ENCODE measurements at regions not wholly inside any gene's neighbourhood (a gene's known extent, or its start where the extent isn't known, plus 50 kb on each side); places are given as distances from the start of the nearest gene placed in this dataset.

GRCh38 chr12:60921541-60921940, 1325.7 kb downstream of the SLC16A7 start:
- Mint-ChIP-seq H3K27me3 (no peaks in the 10 kb centered on the region), H3K27ac (no peak overlapping the region), H3K9me3 (peaks cover 0 to 17% (median 0%) of the 10 kb centered on the region in 11 donors), H3K36me3 (no peaks in the 10 kb centered on the region), H3K4me3 (no peak overlapping the region), H3K4me1 (no peaks in the 10 kb centered on the region)
- Histone ChIP-seq H3K27ac (ENCODE audit: low read depth, low read length) (no peak overlapping the region), H3K4me3 (ENCODE audit: low read length) (no peak overlapping the region), H3K9me3 (ENCODE audit: control insufficient read depth in 2 of 3, low read length in 3 of 3) (no peaks in the 10 kb centered on the region), H3K36me3 (ENCODE audit: control insufficient read depth in 2 of 3, insufficient read depth in 3 of 3, low read length in 3 of 3) (no peaks in the 10 kb centered on the region), H3K4me1 (ENCODE audit: control insufficient read depth in 2 of 2, insufficient read depth in 2 of 2, low read length in 2 of 2) (no peaks in the 10 kb centered on the region), H3K27me3 (ENCODE audit: control insufficient read depth in 2 of 2, insufficient read depth in 2 of 2, low read length in 2 of 2) (no peaks in the 10 kb centered on the region)
- ChIA-PET POLR2A (no interaction called here), CTCF (no interaction called here)
- DNase-seq (no peak), ATAC-seq (no peak)
- intact Hi-C loops (cut with micrococcal nuclease), result no loop called here

- intact Hi-C loops (cut with micrococcal nuclease), result no loop called here
- Mint-ChIP-seq H3K9me3 (peaks cover 0 to 16% (median 3%) of the 10 kb centered on the region in 11 donors), H3K27ac (no peak overlapping the region), H3K27me3 (no peaks in the 10 kb centered on the region), H3K4me3 (no peak overlapping the region), H3K4me1 (no peaks in the 10 kb centered on the region), H3K36me3 (no peaks in the 10 kb centered on the region)
- no peak overlapping the region for H3K27ac ChIP-seq (ENCODE audit: low read depth, low read length)
- ChIA-PET CTCF (no interaction called here), POLR2A (no interaction called here)
- no peak overlapping the region for H3K4me3 ChIP-seq (ENCODE audit: low read length)
- no peaks in the 10 kb centered on the region for H3K27me3 ChIP-seq (ENCODE audit: control insufficient read depth in 2 of 2, insufficient read depth in 2 of 2, low read length in 2 of 2)
- no peaks in the 10 kb centered on the region for H3K9me3 ChIP-seq (ENCODE audit: control insufficient read depth in 2 of 3, low read length in 3 of 3)
- no peaks in the 10 kb centered on the region for H3K36me3 ChIP-seq (ENCODE audit: control insufficient read depth in 2 of 3, insufficient read depth in 3 of 3, low read length in 3 of 3)
- ATAC-seq (no peak), DNase-seq (no peak)
- H3K4me1 ChIP-seq (ENCODE audit: control insufficient read depth in 2 of 2, insufficient read depth in 2 of 2, low read length in 2 of 2), result no peaks in the 10 kb centered on the region
These were observed 1330.4 kb downstream of the SLC16A7 start for GRCh38 chr12:60926256-60926655.

GRCh38 chr12:60930151-60930550, 1330.1 kb upstream of the USP15 start:
- intact Hi-C loops (cut with micrococcal nuclease), result no loop called here
- H3K36me3 ChIP-seq (ENCODE audit: control insufficient read depth in 2 of 3, insufficient read depth in 3 of 3, low read length in 3 of 3), result no peaks in the 10 kb centered on the region
- no peaks in the 10 kb centered on the region for H3K36me3 Mint-ChIP-seq
- ChIA-PET CTCF (no interaction called here), POLR2A (no interaction called here)
- no peaks in the 10 kb centered on the region for H3K4me1 Mint-ChIP-seq
- peaks cover 0 to 2% (median 0%) of the 10 kb centered on the region in 3 experiments for H3K9me3 ChIP-seq (ENCODE audit: control insufficient read depth in 2 of 3, low read length in 3 of 3)
- no peak for DNase-seq
- H3K4me3 Mint-ChIP-seq, result no peak overlapping the region
- H3K4me3 ChIP-seq (ENCODE audit: low read length), result no peak overlapping the region
- no peak overlapping the region for H3K27ac Mint-ChIP-seq
- H3K4me1 ChIP-seq (ENCODE audit: control insufficient read depth in 2 of 2, insufficient read depth in 2 of 2, low read length in 2 of 2), result no peaks in the 10 kb centered on the region
- H3K27me3 Mint-ChIP-seq, result no peaks in the 10 kb centered on the region
- no peaks in the 10 kb centered on the region for H3K27me3 ChIP-seq (ENCODE audit: control insufficient read depth in 2 of 2, insufficient read depth in 2 of 2, low read length in 2 of 2)
- ATAC-seq, result no peak
- no peak overlapping the region for H3K27ac ChIP-seq (ENCODE audit: low read depth, low read length)
- H3K9me3 Mint-ChIP-seq, result peaks cover 1 to 29% (median 8%) of the 10 kb centered on the region in 11 donors

GRCh38 chr12:60935981-60936761, 1324.0 kb upstream of the USP15 start:
- CTCF ChIA-PET, result no interaction called here

GRCh38 chr12:60947533-60947932, 1312.7 kb upstream of the USP15 start:
- Histone ChIP-seq H3K9me3 (ENCODE audit: control insufficient read depth in 2 of 3, low read length in 3 of 3) (no peaks in the 10 kb centered on the region), H3K4me3 (ENCODE audit: low read length) (no peak overlapping the region), H3K36me3 (ENCODE audit: control insufficient read depth in 2 of 3, insufficient read depth in 3 of 3, low read length in 3 of 3) (no peaks in the 10 kb centered on the region), H3K27ac (ENCODE audit: low read depth, low read length) (no peak overlapping the region), H3K27me3 (ENCODE audit: control insufficient read depth in 2 of 2, insufficient read depth in 2 of 2, low read length in 2 of 2) (no peaks in the 10 kb centered on the region), H3K4me1 (ENCODE audit: control insufficient read depth in 2 of 2, insufficient read depth in 2 of 2, low read length in 2 of 2) (no peaks in the 10 kb centered on the region)
- Mint-ChIP-seq H3K4me3 (no peak overlapping the region), H3K27me3 (no peaks in the 10 kb centered on the region), H3K36me3 (no peaks in the 10 kb centered on the region), H3K4me1 (no peaks in the 10 kb centered on the region), H3K9me3 (peaks cover 0 to 8% (median 2%) of the 10 kb centered on the region in 11 donors), H3K27ac (no peak overlapping the region)
- ATAC-seq (no peak), DNase-seq (no peak)
- ChIA-PET POLR2A (no interaction called here), CTCF (no interaction called here)
- intact Hi-C loops (cut with micrococcal nuclease), result no loop called here

More at GRCh38 chr12:60935981-60936761, 1324.0 kb upstream of the USP15 start:
- H3K27me3 Mint-ChIP-seq, result no peaks in the 10 kb centered on the region
- H3K36me3 Mint-ChIP-seq, result no peaks in the 10 kb centered on the region
- no peaks in the 10 kb centered on the region for H3K4me1 Mint-ChIP-seq
- no peak for ATAC-seq
- H3K27ac Mint-ChIP-seq, result no peak overlapping the region
- no peak overlapping the region for H3K4me3 Mint-ChIP-seq
- peaks cover 2 to 40% (median 11%) of the 10 kb centered on the region in 11 donors for H3K9me3 Mint-ChIP-seq
- Histone ChIP-seq H3K36me3 (ENCODE audit: control insufficient read depth in 2 of 3, insufficient read depth in 3 of 3, low read length in 3 of 3) (no peaks in the 10 kb centered on the region), H3K27ac (ENCODE audit: low read depth, low read length) (no peak overlapping the region), H3K4me1 (ENCODE audit: control insufficient read depth in 2 of 2, insufficient read depth in 2 of 2, low read length in 2 of 2) (no peaks in the 10 kb centered on the region), H3K27me3 (ENCODE audit: control insufficient read depth in 2 of 2, insufficient read depth in 2 of 2, low read length in 2 of 2) (no peaks in the 10 kb centered on the region), H3K4me3 (ENCODE audit: low read length) (no peak overlapping the region), H3K9me3 (ENCODE audit: control insufficient read depth in 2 of 3, low read length in 3 of 3) (peaks cover 0 to 8% (median 0%) of the 10 kb centered on the region in 3 experiments)
- DNase-seq, result no peak
- POLR2A ChIA-PET, result no interaction called here
- intact Hi-C loops (cut with micrococcal nuclease), result no loop called here

GRCh38 chr12:60967128-60967527, 1293.1 kb upstream of the USP15 start:
- intact Hi-C loops (cut with micrococcal nuclease), result no loop called here
- no peaks in the 10 kb centered on the region for H3K36me3 ChIP-seq (ENCODE audit: control insufficient read depth in 2 of 3, insufficient read depth in 3 of 3, low read length in 3 of 3)
- no peaks in the 10 kb centered on the region for H3K9me3 ChIP-seq (ENCODE audit: control insufficient read depth in 2 of 3, low read length in 3 of 3)
- no peak overlapping the region for H3K27ac ChIP-seq (ENCODE audit: low read depth, low read length)
- no peaks in the 10 kb centered on the region for H3K4me1 Mint-ChIP-seq
- H3K36me3 Mint-ChIP-seq, result no peaks in the 10 kb centered on the region
- ATAC-seq (no peak), DNase-seq (no peak)
- no peak overlapping the region for H3K27ac Mint-ChIP-seq
- H3K4me1 ChIP-seq (ENCODE audit: control insufficient read depth in 2 of 2, insufficient read depth in 2 of 2, low read length in 2 of 2), result no peaks in the 10 kb centered on the region
- CTCF ChIA-PET, result no interaction called here
- POLR2A ChIA-PET, result no interaction called here
- no peaks in the 10 kb centered on the region for H3K27me3 ChIP-seq (ENCODE audit: control insufficient read depth in 2 of 2, insufficient read depth in 2 of 2, low read length in 2 of 2)
- H3K9me3 Mint-ChIP-seq, result peaks cover 0 to 8% (median 4%) of the 10 kb centered on the region in 11 donors
- H3K4me3 Mint-ChIP-seq, result no peak overlapping the region
- H3K27me3 Mint-ChIP-seq, result no peaks in the 10 kb centered on the region
- no peak overlapping the region for H3K4me3 ChIP-seq (ENCODE audit: low read length)

- no peak overlapping the region for H3K27ac ChIP-seq (ENCODE audit: low read depth, low read length)
- Mint-ChIP-seq H3K36me3 (no peaks in the 10 kb centered on the region), H3K4me1 (peaks cover 0 to 1% (median 0%) of the 10 kb centered on the region in 7 donors), H3K27ac (no peak overlapping the region), H3K9me3 (peaks cover 0 to 12% (median 4%) of the 10 kb centered on the region in 11 donors), H3K4me3 (no peak overlapping the region), H3K27me3 (no peaks in the 10 kb centered on the region)
- ChIA-PET CTCF (no interaction called here), POLR2A (no interaction called here)
- H3K9me3 ChIP-seq (ENCODE audit: control insufficient read depth in 2 of 3, low read length in 3 of 3), result no peaks in the 10 kb centered on the region
- H3K4me3 ChIP-seq (ENCODE audit: low read length), result no peak overlapping the region
- H3K27me3 ChIP-seq (ENCODE audit: control insufficient read depth in 2 of 2, insufficient read depth in 2 of 2, low read length in 2 of 2), result no peaks in the 10 kb centered on the region
- intact Hi-C loops (cut with micrococcal nuclease), result no loop called here
- no peaks in the 10 kb centered on the region for H3K36me3 ChIP-seq (ENCODE audit: control insufficient read depth in 2 of 3, insufficient read depth in 3 of 3, low read length in 3 of 3)
- DNase-seq, result no peak
- no peaks in the 10 kb centered on the region for H3K4me1 ChIP-seq (ENCODE audit: control insufficient read depth in 2 of 2, insufficient read depth in 2 of 2, low read length in 2 of 2)
- ATAC-seq, result no peak
These were observed 1282.2 kb upstream of the USP15 start for GRCh38 chr12:60977966-60978365.

All from naive thymus-derived CD4-positive, alpha-beta T cell (primary cell).